GM19372 (cell line): ENCODE measurements at regions not wholly inside any gene's neighbourhood (a gene's known extent, or its start where the extent isn't known, plus 50 kb on each side); places are given as distances from the start of the nearest gene placed in this dataset.

Experiments used
- ATAC-seq: cut with Tn5 transposase; IDR thresholded peaks from one replicate; pipeline ENCODE4 v1.9.1; 2021; ENCODE audit warnings: mild to moderate bottlenecking, low read depth, moderate library complexity; ENCODE audit not compliant: unreplicated experiment

GRCh38 chr6:25035512-25036435 is 100.0 kb upstream of the RIPOR2 start:
- no peak for ATAC-seq

GRCh38 chr6:25036461-25036860 is 100.7 kb upstream of the RIPOR2 start:
- no peak for ATAC-seq

GRCh38 chr6:25038300-25038699 is 102.5 kb upstream of the RIPOR2 start:
- no peak for ATAC-seq

- ATAC-seq: no peak
Measured at GRCh38 chr6:25038999-25039398, 103.2 kb upstream of the RIPOR2 start.

GRCh38 chr6:25041485-25042035 is 105.8 kb upstream of the RIPOR2 start:
- no peak for ATAC-seq

GRCh38 chr6:25042036-25042521 is 106.3 kb upstream of the RIPOR2 start:
- no peak for ATAC-seq

- no peak for ATAC-seq
Measured at GRCh38 chr6:25042536-25042935, 106.8 kb upstream of the RIPOR2 start.

- no peak for ATAC-seq
Measured at GRCh38 chr6:25042984-25043725, 107.4 kb upstream of the RIPOR2 start.

- no peak for ATAC-seq
Measured at GRCh38 chr6:25043892-25044291, 108.1 kb upstream of the RIPOR2 start.

- no peak for ATAC-seq
Measured at GRCh38 chr6:25046942-25047341, 111.2 kb upstream of the RIPOR2 start.

- ATAC-seq: no peak
Measured at GRCh38 chr6:25050356-25050755, 114.6 kb upstream of the RIPOR2 start.

- ATAC-seq: no peak
Measured at GRCh38 chr6:25051083-25051482, 115.3 kb upstream of the RIPOR2 start.

- no peak for ATAC-seq
Measured at GRCh38 chr6:25052181-25052580, 116.4 kb upstream of the RIPOR2 start.

- ATAC-seq: peak; percentile 74
Measured at GRCh38 chr6:25053875-25054371, 118.2 kb upstream of the RIPOR2 start.

- ATAC-seq: no peak
Measured at GRCh38 chr6:25054469-25054868, 118.7 kb upstream of the RIPOR2 start.

- peak; percentile 54 for ATAC-seq
Measured at GRCh38 chr6:25056130-25056529, 120.4 kb upstream of the RIPOR2 start.

GRCh38 chr6:25057111-25057905 is 121.5 kb upstream of the RIPOR2 start:
- ATAC-seq: no peak

GRCh38 chr6:25058441-25058840 is 122.7 kb upstream of the RIPOR2 start:
- ATAC-seq: no peak

- ATAC-seq: no peak
Measured at GRCh38 chr6:25058941-25059340, 123.2 kb upstream of the RIPOR2 start.

- no peak for ATAC-seq
Measured at GRCh38 chr6:25060522-25060921, 124.8 kb upstream of the RIPOR2 start.
